ENCODE measurements at regions not wholly inside any gene's neighbourhood (a gene's known extent, or its start where the extent isn't known, plus 50 kb on each side); places are given as distances from the start of the nearest gene placed in this dataset.

DNA sequence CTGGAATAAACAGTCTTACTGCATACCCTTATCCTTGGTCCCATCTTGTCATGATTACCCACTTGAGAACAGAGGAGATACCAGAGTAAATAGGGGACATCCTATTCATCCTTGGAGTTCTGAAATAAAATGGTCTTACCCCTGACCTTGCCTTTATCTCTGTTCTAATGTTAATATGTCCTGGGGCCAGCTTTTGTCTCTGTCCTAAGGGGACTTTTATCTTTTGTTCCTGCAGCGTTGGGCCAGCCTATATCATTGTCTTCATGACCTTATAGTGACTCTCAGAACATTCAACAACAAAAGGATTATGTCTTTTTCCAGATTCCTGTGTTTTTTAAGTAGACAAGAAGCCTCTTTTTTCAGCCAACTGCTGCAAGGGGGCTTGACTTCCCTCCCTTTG, 1057.5 kb downstream of the LRFN5 start:
- no peak for TF ChIP-seq TOX (CRISPR knock-in tag; IDR thresholded peaks at IDR 0.05; ENCODE audit: borderline replicate concordance)
- TF ChIP-seq BACH2 (CRISPR knock-in tag; IDR thresholded peaks at IDR 0.05; ENCODE audit: borderline replicate concordance): no peak
- TF ChIP-seq ZFP30 (CRISPR knock-in tag; IDR thresholded peaks at IDR 0.05): no peak
- TF ChIP-seq ARNTL (CRISPR knock-in tag; IDR thresholded peaks at IDR 0.05; ENCODE audit: borderline replicate concordance, low read depth): no peak
- TF ChIP-seq, protein P1, sequence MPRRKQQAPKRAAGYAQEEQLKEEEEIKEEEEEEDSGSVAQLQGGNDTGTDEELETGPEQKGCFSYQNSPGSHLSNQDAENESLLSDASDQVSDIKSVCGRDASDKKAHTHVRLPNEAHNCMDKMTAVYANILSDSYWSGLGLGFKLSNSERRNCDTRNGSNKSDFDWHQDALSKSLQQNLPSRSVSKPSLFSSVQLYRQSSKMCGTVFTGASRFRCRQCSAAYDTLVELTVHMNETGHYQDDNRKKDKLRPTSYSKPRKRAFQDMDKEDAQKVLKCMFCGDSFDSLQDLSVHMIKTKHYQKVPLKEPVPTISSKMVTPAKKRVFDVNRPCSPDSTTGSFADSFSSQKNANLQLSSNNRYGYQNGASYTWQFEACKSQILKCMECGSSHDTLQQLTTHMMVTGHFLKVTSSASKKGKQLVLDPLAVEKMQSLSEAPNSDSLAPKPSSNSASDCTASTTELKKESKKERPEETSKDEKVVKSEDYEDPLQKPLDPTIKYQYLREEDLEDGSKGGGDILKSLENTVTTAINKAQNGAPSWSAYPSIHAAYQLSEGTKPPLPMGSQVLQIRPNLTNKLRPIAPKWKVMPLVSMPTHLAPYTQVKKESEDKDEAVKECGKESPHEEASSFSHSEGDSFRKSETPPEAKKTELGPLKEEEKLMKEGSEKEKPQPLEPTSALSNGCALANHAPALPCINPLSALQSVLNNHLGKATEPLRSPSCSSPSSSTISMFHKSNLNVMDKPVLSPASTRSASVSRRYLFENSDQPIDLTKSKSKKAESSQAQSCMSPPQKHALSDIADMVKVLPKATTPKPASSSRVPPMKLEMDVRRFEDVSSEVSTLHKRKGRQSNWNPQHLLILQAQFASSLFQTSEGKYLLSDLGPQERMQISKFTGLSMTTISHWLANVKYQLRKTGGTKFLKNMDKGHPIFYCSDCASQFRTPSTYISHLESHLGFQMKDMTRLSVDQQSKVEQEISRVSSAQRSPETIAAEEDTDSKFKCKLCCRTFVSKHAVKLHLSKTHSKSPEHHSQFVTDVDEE (CRISPR knock-in tag; IDR thresholded peaks at IDR 0.05): no peak
- no peak for TF ChIP-seq TCF4 (CRISPR knock-in tag; IDR thresholded peaks at IDR 0.05; ENCODE audit: borderline replicate concordance)
- no peak for TF ChIP-seq CSRNP3 (CRISPR knock-in tag; IDR thresholded peaks at IDR 0.05)
- no peak for TF ChIP-seq ZNF70 (CRISPR knock-in tag; IDR thresholded peaks at IDR 0.05)
- TF ChIP-seq ESRRG (CRISPR knock-in tag; IDR thresholded peaks at IDR 0.05): no peak
- TF ChIP-seq, protein P2, sequence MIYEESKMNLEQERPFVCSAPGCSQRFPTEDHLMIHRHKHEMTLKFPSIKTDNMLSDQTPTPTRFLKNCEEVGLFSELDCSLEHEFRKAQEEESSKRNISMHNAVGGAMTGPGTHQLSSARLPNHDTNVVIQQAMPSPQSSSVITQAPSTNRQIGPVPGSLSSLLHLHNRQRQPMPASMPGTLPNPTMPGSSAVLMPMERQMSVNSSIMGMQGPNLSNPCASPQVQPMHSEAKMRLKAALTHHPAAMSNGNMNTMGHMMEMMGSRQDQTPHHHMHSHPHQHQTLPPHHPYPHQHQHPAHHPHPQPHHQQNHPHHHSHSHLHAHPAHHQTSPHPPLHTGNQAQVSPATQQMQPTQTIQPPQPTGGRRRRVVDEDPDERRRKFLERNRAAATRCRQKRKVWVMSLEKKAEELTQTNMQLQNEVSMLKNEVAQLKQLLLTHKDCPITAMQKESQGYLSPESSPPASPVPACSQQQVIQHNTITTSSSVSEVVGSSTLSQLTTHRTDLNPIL (CRISPR knock-in tag; IDR thresholded peaks at IDR 0.05; ENCODE audit: low read depth): no peak
- no peak for TF ChIP-seq POU6F1 (CRISPR knock-in tag; IDR thresholded peaks at IDR 0.05; ENCODE audit: borderline replicate concordance, low read depth)
- TF ChIP-seq RARB (CRISPR knock-in tag; IDR thresholded peaks at IDR 0.05): no peak
- TF ChIP-seq, protein P3, sequence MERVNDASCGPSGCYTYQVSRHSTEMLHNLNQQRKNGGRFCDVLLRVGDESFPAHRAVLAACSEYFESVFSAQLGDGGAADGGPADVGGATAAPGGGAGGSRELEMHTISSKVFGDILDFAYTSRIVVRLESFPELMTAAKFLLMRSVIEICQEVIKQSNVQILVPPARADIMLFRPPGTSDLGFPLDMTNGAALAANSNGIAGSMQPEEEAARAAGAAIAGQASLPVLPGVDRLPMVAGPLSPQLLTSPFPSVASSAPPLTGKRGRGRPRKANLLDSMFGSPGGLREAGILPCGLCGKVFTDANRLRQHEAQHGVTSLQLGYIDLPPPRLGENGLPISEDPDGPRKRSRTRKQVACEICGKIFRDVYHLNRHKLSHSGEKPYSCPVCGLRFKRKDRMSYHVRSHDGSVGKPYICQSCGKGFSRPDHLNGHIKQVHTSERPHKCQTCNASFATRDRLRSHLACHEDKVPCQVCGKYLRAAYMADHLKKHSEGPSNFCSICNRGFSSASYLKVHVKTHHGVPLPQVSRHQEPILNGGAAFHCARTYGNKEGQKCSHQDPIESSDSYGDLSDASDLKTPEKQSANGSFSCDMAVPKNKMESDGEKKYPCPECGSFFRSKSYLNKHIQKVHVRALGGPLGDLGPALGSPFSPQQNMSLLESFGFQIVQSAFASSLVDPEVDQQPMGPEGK (CRISPR knock-in tag; IDR thresholded peaks at IDR 0.05; ENCODE audit: borderline replicate concordance): no peak
